ENCODE measurements at regions not wholly inside any gene's neighbourhood (a gene's known extent, or its start where the extent isn't known, plus 50 kb on each side); places are given as distances from the start of the nearest gene placed in this dataset.

DNA sequence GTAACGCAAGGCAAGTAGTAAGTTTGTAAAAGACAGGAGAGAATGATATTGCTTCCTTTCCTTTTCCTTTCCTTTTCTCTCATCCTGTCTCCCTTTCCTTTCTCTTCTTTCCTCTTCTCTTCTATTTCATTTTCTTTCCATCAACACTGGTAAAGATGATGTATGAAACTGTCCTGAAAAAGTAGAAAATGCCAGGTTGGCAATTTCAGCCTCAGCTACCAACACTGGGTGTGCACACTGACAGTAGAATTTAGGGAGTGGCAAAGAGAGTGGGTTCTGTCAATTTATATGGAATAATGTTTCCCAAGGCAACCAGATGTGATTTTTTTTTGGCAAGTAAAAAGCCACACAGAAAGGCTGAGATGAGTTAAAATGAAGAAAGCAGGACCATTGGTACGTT, 155.7 kb upstream of the ZRANB2 start:
- H3F3A ChIP-seq (ENCODE audit: control insufficient read depth, insufficient read depth) = no peaks in the 10 kb centered on the region
- no peak overlapping the region for H3K4me2 ChIP-seq (ENCODE audit: low read length)
- H3K79me2 ChIP-seq (ENCODE audit: control insufficient read depth, low read length) = no peaks in the 10 kb centered on the region
- H3K9me2 ChIP-seq (replicated peaks; ENCODE audit: control insufficient read depth, low read length) = no peaks in the 10 kb centered on the region
- no peaks in the 10 kb centered on the region for H3K9me3 ChIP-seq (ENCODE audit: control insufficient read depth, insufficient read depth, low read length)
- H3K27me3 ChIP-seq (ENCODE audit: control insufficient read depth, low read length) = no peaks in the 10 kb centered on the region
- H3K4me3 ChIP-seq (ENCODE audit: low read length) = no peak overlapping the region
- TF ChIP-seq CTCF (IDR thresholded peaks at IDR 0.05; ENCODE audit: low read depth, low read length, poor library complexity, severe bottlenecking) (no peak), EZH2phosphoT487 (IDR thresholded peaks at IDR 0.05; ENCODE audit: borderline replicate concordance, low read length) (no peak)
- H4K20me1 ChIP-seq (ENCODE audit: control insufficient read depth, insufficient read depth, low read depth, low read length) = no peaks in the 10 kb centered on the region
- no peaks in the 10 kb centered on the region for H3K4me1 ChIP-seq (ENCODE audit: control insufficient read depth, low read length)
- no peak overlapping the region for H3K27ac ChIP-seq (ENCODE audit: low read depth, low read length)
- no peaks in the 10 kb centered on the region for H3K36me3 ChIP-seq (ENCODE audit: control insufficient read depth, low read length)

DNA sequence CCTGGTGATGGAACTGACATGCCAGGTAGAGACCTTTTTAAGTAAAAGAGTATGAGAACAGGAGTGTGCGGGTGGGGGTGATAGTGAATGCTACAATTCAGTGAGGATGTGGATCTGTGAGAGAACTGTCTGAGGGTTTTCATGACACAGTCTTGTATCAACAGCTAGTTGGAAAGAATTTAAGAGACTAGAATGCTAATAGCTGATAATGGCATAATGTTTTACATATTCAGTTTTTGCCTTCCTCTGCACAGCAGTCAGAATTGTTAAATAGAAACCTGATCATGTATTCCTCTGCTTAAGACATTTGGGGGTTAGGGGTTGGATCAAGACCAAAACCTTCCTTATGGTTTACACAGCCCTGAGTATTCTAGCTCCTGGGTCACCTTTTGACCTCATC, 152.8 kb upstream of the ZRANB2 start:
- H3F3A ChIP-seq (ENCODE audit: control insufficient read depth, insufficient read depth) = no peaks in the 10 kb centered on the region
- TF ChIP-seq CTCF (IDR thresholded peaks at IDR 0.05; ENCODE audit: low read depth, low read length, poor library complexity, severe bottlenecking) = no peak
- TF ChIP-seq EZH2phosphoT487 (IDR thresholded peaks at IDR 0.05; ENCODE audit: borderline replicate concordance, low read length) = no peak
- H3K4me2 ChIP-seq (ENCODE audit: low read length) = no peak overlapping the region

DNA sequence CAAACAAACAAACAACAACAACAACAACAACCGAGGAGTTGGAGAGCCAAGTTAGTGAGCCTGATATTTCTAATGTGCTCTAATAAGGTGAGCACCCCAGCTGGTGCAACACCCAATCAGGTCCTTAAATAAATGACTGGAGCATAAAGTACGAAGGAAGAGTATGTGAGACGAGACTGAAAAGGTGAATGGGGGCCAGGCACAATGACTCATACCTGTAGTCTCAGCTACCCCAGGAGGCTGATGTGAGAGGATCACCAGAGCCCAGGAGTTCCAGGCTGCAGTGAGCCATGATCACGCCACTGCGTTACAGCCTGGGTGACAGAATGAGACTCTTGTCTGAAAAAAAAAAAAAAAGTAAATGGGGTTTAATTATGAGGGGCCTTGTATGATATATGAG, 152.0 kb upstream of the ZRANB2 start:
- no peaks in the 10 kb centered on the region for H3K9me2 ChIP-seq (replicated peaks; ENCODE audit: control insufficient read depth, low read length)
- TF ChIP-seq CTCF (IDR thresholded peaks at IDR 0.05; ENCODE audit: low read depth, low read length, poor library complexity, severe bottlenecking) (no peak), EZH2phosphoT487 (IDR thresholded peaks at IDR 0.05; ENCODE audit: borderline replicate concordance, low read length) (no peak)

More for the DNA sequence above, 152.8 kb upstream of the ZRANB2 start:
- no peaks in the 10 kb centered on the region for H3K9me2 ChIP-seq (replicated peaks; ENCODE audit: control insufficient read depth, low read length)
- H4K20me1 ChIP-seq (ENCODE audit: control insufficient read depth, insufficient read depth, low read depth, low read length) = no peaks in the 10 kb centered on the region
- no peaks in the 10 kb centered on the region for H3K9me3 ChIP-seq (ENCODE audit: control insufficient read depth, insufficient read depth, low read length)
- H3K4me3 ChIP-seq (ENCODE audit: low read length) = no peak overlapping the region
- no peaks in the 10 kb centered on the region for H3K79me2 ChIP-seq (ENCODE audit: control insufficient read depth, low read length)
- no peaks in the 10 kb centered on the region for H3K36me3 ChIP-seq (ENCODE audit: control insufficient read depth, low read length)
- H3K27me3 ChIP-seq (ENCODE audit: control insufficient read depth, low read length) = no peaks in the 10 kb centered on the region
- no peaks in the 10 kb centered on the region for H3K4me1 ChIP-seq (ENCODE audit: control insufficient read depth, low read length)
- no peak overlapping the region for H3K27ac ChIP-seq (ENCODE audit: low read depth, low read length)

More for the DNA sequence above, 152.0 kb upstream of the ZRANB2 start:
- Histone ChIP-seq H3K27ac (ENCODE audit: low read depth, low read length) (no peak overlapping the region), H3K36me3 (ENCODE audit: control insufficient read depth, low read length) (no peaks in the 10 kb centered on the region), H3K4me1 (ENCODE audit: control insufficient read depth, low read length) (no peaks in the 10 kb centered on the region), H3K27me3 (ENCODE audit: control insufficient read depth, low read length) (no peaks in the 10 kb centered on the region), H4K20me1 (ENCODE audit: control insufficient read depth, insufficient read depth, low read depth, low read length) (no peaks in the 10 kb centered on the region), H3K4me3 (ENCODE audit: low read length) (no peak overlapping the region), H3K9me3 (ENCODE audit: control insufficient read depth, insufficient read depth, low read length) (no peaks in the 10 kb centered on the region), H3K79me2 (ENCODE audit: control insufficient read depth, low read length) (no peaks in the 10 kb centered on the region), H3K4me2 (ENCODE audit: low read length) (no peak overlapping the region), H3F3A (ENCODE audit: control insufficient read depth, insufficient read depth) (no peaks in the 10 kb centered on the region)
